ENCODE measurements at regions not wholly inside any gene's neighbourhood (a gene's known extent, or its start where the extent isn't known, plus 50 kb on each side); places are given as distances from the start of the nearest gene placed in this dataset.

DNA sequence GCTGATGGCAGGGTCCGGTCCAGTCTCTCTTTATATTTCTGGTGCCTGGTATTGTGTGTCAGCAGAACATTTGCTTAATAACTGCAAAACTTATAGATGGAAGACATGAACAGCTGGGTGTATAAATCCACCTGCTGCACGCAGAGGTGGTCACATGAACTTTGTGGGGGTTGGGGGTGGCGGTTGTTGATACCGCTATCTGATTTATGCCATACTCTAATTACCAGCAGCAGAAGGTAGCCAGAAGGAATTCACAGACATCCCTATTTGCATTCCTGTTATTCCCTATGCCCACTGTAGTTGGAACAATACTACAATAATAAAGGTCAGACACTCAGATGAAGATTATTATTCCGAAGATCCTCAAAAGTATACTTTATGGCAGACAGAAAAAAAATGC, 121.6 kb upstream of the PUDP start:
- TF ChIP-seq, protein P1, sequence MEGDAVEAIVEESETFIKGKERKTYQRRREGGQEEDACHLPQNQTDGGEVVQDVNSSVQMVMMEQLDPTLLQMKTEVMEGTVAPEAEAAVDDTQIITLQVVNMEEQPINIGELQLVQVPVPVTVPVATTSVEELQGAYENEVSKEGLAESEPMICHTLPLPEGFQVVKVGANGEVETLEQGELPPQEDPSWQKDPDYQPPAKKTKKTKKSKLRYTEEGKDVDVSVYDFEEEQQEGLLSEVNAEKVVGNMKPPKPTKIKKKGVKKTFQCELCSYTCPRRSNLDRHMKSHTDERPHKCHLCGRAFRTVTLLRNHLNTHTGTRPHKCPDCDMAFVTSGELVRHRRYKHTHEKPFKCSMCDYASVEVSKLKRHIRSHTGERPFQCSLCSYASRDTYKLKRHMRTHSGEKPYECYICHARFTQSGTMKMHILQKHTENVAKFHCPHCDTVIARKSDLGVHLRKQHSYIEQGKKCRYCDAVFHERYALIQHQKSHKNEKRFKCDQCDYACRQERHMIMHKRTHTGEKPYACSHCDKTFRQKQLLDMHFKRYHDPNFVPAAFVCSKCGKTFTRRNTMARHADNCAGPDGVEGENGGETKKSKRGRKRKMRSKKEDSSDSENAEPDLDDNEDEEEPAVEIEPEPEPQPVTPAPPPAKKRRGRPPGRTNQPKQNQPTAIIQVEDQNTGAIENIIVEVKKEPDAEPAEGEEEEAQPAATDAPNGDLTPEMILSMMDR (IDR thresholded peaks at IDR 0.05) = no peak
- DNase-seq (no peak), ATAC-seq (no peak)
- intact Hi-C loops (cut with DNase I) = no loop called here
- H3K4me3 ChIP-seq = no peak overlapping the region
- H3K27ac ChIP-seq = peak overlapping the region in 1 of 10 donors; percentile 40
- no peaks in the 10 kb centered on the region for H3K9me3 ChIP-seq
- H3K27me3 ChIP-seq = no peaks in the 10 kb centered on the region
- 89 to 92% methylated on average over 5 of the region's 5 CpGs for WGBS, 2 donors
- H3K36me3 ChIP-seq = no peaks in the 10 kb centered on the region
- peaks cover 0 to 23% (median 0%) of the 10 kb centered on the region in 9 donors for H3K4me1 ChIP-seq

DNA sequence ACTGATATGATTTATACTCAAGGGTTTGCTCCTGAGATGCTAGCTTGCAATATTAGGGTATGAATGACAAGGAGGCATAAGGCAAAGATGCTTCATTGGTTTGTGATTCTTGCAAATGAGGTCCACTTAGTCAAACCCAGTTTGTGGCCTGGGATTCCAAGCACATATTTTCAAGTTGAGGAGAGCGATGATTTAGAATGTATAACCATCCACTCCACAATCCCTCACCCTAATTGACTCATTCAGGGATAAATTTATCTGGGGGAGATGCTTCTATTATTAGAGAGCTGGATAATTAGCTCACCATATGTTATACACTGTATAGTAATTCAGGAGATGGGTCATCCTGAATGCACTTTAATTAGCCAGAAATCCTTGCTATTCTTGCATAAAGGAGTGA, 118.3 kb upstream of the PUDP start:
- Histone ChIP-seq H3K36me3 (peaks cover 0 to 3% (median 0%) of the 10 kb centered on the region in 9 donors), H3K4me1 (peaks cover 0 to 16% (median 0%) of the 10 kb centered on the region in 9 donors), H3K9me3 (peaks cover 0 to 4% (median 0%) of the 10 kb centered on the region in 11 donors), H3K27me3 (no peaks in the 10 kb centered on the region), H3K4me3 (no peak overlapping the region), H3K27ac (no peak overlapping the region)
- TF ChIP-seq, protein P1 (IDR thresholded peaks at IDR 0.05) = no peak
- DNase-seq (no peak), ATAC-seq (no peak)
- intact Hi-C loops (cut with DNase I) = no loop called here
- 86% methylated on average over 1 of the region's 1 CpG for WGBS, 2 donors

DNA sequence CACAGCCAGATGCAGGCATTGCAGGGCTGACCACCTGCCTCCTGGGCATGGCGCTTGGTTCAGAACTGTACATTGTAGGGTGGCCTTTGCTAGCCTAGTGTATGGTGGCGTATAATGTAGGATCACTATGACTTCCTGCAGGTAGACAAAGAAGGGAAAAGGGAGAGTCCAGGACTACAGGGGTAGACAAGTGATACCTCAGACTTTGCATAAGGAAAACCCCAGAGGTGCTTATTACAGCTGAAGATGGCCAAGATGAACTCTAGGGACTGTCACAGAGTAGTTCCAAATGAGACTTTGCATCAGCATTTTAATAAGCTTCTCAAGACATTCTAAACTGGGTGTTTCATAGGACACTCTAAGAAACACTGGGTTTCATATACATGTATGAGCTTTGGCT, 116.4 kb upstream of the PUDP start:
- peaks cover 0 to 5% (median 0%) of the 10 kb centered on the region in 9 donors for H3K36me3 ChIP-seq
- H3K27me3 ChIP-seq = no peaks in the 10 kb centered on the region
- no peak for ATAC-seq
- no peak overlapping the region for H3K4me3 ChIP-seq
- TF ChIP-seq, protein P1 (IDR thresholded peaks at IDR 0.05) = no peak
- H3K27ac ChIP-seq = no peak overlapping the region
- intact Hi-C loops (cut with DNase I) = no loop called here
- WGBS, 2 donors = 96 to 97% methylated on average over 2 of the region's 2 CpGs
- no peak for DNase-seq
- peaks cover 0 to 4% (median 0%) of the 10 kb centered on the region in 11 donors for H3K9me3 ChIP-seq
- H3K4me1 ChIP-seq = peaks cover 0 to 4% (median 0%) of the 10 kb centered on the region in 9 donors

DNA sequence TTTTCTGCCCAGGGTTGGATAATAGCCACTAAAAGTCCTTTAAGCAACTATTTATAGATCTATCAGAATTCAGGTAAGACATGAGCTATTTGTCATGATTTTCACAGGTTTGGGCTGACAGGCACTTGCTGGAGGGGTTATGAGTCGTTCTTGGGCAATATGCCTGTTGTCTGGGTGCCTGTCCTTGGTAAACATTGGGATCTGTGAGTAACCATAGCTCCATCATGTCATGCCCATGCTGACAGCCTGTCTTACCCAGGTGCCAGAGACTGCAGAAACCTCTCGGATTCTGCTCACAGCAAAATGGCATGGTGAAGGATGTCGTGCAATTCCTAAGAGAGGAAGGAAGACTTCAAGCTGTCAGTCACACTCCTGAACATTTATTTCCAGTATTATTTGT, 116.0 kb upstream of the PUDP start:
- no peaks in the 10 kb centered on the region for H3K27me3 ChIP-seq
- TF ChIP-seq, protein P1 (IDR thresholded peaks at IDR 0.05) = no peak
- intact Hi-C loops (cut with DNase I) = no loop called here
- no peak overlapping the region for H3K27ac ChIP-seq
- peaks cover 0 to 5% (median 0%) of the 10 kb centered on the region in 9 donors for H3K36me3 ChIP-seq
- peaks cover 0 to 4% (median 0%) of the 10 kb centered on the region in 11 donors for H3K9me3 ChIP-seq
- DNase-seq (no peak), ATAC-seq (no peak)
- H3K4me1 ChIP-seq = peaks cover 0 to 4% (median 0%) of the 10 kb centered on the region in 9 donors
- 65 to 69% methylated on average over 3 of the region's 3 CpGs for whole genome bisulfite sequencing, 2 donors
- H3K4me3 ChIP-seq = no peak overlapping the region

Data from heart right ventricle (tissue), 16 donors.